Coronary artery (tissue), 2 donors: ENCODE measurements at regions not wholly inside any gene's neighbourhood (a gene's known extent, or its start where the extent isn't known, plus 50 kb on each side); places are given as distances from the start of the nearest gene placed in this dataset.

Experiments used
- DNase-seq: peaks from one replicate; pipeline ENCODE4 v3.0.0-alpha.2; 2017; ENCODE audit warnings: low spot score
- H3K27ac ChIP-seq, 2 donors: fragments of 200-600 bp; sonication (generic); one replicate each; pipeline ENCODE4 v1.5.1; 2016 to 2019
- H3K4me3 ChIP-seq: fragments of 200-600 bp; sonication (generic); 2 replicates; pipeline ENCODE4 v1.5.1; 2016; ENCODE audit warnings: mild to moderate bottlenecking, moderate library complexity
- TF ChIP-seq, protein P1 (sequence below): fragments of 200-600 bp; sonication (generic); IDR thresholded peaks from one replicate; pipeline ENCODE4 v1.5.1; 2019; ENCODE audit warnings: antibody characterized with exemption

GRCh38 chr20:18985551-18985950 lies 172.0 kb downstream of the SCP2D1 start:
- Histone ChIP-seq H3K27ac (peak overlapping the region in 1 of 2 donors; percentile 76), H3K4me3 (no peak overlapping the region)
- no peak for DNase-seq
- TF ChIP-seq, protein P1, sequence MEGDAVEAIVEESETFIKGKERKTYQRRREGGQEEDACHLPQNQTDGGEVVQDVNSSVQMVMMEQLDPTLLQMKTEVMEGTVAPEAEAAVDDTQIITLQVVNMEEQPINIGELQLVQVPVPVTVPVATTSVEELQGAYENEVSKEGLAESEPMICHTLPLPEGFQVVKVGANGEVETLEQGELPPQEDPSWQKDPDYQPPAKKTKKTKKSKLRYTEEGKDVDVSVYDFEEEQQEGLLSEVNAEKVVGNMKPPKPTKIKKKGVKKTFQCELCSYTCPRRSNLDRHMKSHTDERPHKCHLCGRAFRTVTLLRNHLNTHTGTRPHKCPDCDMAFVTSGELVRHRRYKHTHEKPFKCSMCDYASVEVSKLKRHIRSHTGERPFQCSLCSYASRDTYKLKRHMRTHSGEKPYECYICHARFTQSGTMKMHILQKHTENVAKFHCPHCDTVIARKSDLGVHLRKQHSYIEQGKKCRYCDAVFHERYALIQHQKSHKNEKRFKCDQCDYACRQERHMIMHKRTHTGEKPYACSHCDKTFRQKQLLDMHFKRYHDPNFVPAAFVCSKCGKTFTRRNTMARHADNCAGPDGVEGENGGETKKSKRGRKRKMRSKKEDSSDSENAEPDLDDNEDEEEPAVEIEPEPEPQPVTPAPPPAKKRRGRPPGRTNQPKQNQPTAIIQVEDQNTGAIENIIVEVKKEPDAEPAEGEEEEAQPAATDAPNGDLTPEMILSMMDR, result no peak

- DNase-seq, result no peak
- H3K4me3 ChIP-seq, result no peak overlapping the region
- TF ChIP-seq, protein P1, result no peak
- peak overlapping the region in 1 of 2 donors; percentile 76 for H3K27ac ChIP-seq
Measured at GRCh38 chr20:18986146-18986830, 172.7 kb downstream of the SCP2D1 start.

- DNase-seq, result no peak
- TF ChIP-seq, protein P1, result no peak
- Histone ChIP-seq H3K4me3 (no peak overlapping the region), H3K27ac (peak overlapping the region in 1 of 2 donors; percentile 76)
Measured at GRCh38 chr20:18986895-18987580, 173.5 kb downstream of the SCP2D1 start.

DNA sequence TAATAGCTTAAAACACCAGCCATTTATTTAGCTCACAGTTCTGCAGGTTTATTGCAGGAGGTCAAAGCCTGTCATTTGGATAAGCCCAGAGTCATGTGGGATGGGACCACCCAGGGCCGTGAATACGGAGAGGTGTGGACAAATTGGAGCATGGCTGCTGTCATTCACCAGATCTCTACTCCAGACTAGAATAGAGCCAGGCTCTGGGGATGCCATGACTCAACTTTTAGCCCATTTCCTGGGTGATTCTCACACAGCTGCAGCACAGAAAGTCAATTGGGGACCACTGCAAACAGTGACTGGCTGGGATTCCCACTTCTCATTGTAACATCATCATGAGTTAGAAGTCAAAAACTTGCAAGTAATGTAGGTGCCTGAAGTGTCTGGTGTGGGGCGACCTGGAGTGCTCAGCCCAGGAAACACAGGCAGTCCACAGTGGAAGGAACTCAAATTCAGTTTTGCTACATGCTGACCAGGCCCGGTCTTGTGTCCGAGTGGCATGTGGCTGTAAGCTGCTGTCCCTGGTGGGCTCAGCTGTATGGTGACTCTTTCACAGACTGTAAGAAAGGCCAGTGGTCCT lies 174.3 kb downstream of the SCP2D1 start:
- DNase-seq, result no peak
- Histone ChIP-seq H3K4me3 (no peak overlapping the region), H3K27ac (peak overlapping the region in 1 of 2 donors; percentile 76)
- TF ChIP-seq, protein P1, result no peak

- no peak for DNase-seq
- peak overlapping the region in 1 of 2 donors; percentile 25 for H3K27ac ChIP-seq
- TF ChIP-seq, protein P1, result no peak
Measured at GRCh38 chr20:18988701-18989100, 175.1 kb downstream of the SCP2D1 start.

GRCh38 chr20:18989736-18990474 lies 176.3 kb downstream of the SCP2D1 start:
- DNase-seq, result peak; percentile 71
- TF ChIP-seq, protein P1, result no peak
- no peak overlapping the region for H3K4me3 ChIP-seq
- H3K27ac ChIP-seq, result peak overlapping the region in 1 of 2 donors; percentile 63

More at GRCh38 chr20:18988701-18989100, 175.1 kb downstream of the SCP2D1 start:
- no peak overlapping the region for H3K4me3 ChIP-seq
